Activated T-cell treated with anti-CD3 and anti-CD28 coated beads, Interleukin-2, amount 50 U/mL, for 48 hours (primary cell): ENCODE measurements at regions not wholly inside any gene's neighbourhood (a gene's known extent, or its start where the extent isn't known, plus 50 kb on each side); places are given as distances from the start of the nearest gene placed in this dataset.

Experiments used
- DNase-seq, 2 experiments: peaks; one replicate each; pipeline ENCODE4 v3.0.0-alpha.2; 2020

DNA sequence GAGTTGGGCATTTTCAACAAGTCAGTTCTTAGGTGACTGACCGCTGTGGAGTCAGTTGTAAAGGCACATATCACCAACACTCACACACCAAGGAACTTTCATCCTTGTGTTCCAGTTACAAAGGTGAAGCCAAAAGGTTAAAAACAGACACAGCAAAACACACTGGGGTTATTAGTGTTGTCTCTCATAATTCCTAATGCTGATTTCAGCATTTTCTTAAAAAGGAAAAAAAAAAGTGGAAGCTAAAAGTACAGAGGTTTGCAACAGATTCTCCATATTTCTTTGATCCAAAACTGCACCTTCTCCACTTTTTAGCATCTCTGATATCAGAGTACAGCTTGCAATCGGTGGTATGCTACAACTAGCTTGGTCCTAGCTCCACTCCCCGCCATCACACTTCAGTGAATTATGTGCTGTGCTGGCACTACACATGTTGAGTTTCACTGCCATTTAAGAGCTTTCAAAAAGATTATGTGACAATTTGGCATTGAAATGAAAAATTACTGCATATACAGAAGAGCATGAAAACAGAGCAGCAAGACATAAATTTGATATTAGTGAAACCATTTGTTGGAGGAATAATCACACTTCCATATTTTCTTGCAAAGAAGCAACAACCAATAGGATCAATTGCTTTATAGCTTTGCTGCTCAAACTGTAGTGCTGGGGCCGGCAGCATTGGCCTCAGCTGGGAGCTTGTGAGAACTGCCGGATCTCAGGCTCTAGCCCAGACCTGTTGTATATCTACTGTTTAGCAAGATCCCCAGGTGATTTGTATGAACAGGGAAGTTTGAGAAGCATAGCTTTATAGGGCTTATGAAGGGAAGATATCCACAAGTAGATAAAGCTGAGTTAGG lies 62.3 kb upstream of the DAPL1 start:
- DNase-seq: no peak

DNA sequence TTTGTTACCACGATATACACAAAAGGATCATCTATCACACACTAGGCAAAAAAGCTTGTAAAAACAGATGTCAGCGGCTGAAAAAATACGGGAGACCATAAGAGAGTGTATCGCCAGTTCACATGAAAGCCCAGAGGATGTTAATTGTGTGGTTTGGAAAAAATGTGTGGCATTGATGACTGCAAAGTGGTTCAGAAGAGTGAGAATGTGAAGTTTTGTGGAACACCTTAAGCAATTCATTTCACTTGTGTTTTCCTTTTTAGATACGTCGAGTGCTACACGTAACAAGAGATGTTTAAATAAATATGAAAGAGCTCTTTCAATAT lies 61.7 kb upstream of the DAPL1 start:
- no peak for DNase-seq

DNA sequence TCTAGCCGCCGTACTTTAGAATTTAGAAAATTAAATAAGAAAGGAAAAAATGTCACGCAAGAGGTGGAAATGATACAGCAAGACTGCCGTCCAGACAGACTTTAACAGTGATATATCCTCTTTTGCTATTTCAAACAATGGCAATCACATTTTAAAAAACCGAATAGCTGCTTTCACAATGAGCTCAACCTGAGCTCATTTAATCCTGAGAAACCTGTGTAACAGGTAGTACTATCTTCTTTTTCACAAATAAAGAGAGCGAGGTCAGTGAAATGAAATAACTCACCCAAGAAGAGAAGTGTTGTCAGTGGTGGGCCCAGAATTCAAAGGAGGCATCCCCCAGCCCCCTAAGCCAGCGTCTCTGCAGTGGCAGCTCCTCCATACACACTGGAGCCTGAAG lies 60.7 kb upstream of the DAPL1 start:
- DNase-seq: no peak

DNA sequence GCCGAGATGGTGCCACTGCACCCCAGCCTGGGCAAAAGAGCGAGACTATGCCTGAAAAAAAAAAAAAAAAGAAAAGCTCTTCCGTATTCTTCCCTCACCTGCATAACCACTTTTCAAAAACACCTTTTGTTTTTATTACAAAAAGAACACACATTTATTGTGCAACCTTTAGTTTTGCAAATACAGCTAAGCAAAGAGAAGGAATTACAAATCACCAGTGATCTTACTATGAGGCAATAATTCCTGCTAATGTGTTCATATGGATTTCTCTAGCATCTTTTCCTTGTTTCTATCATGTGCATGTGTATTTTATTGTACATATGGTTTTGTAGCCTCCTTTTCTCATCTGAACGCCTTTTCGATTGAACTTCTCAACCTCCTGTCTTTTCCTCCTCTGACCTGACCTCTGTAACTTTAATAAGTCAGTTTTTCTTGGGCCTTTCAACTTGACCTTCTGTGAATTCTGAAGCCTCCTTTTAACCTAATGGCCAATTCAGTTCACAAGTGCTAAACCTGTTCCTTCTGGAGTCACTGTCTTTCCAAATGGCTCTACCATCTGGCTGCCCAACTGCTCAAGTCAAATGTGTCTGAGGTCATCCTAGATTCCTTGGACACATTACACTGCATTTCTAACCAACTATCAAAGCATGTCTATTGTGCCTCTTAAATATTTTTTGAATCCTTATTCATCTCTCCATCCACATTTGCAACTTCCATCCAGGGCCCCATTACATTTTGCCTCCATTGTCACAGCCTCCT lies 59.1 kb upstream of the DAPL1 start:
- no peak for DNase-seq

DNA sequence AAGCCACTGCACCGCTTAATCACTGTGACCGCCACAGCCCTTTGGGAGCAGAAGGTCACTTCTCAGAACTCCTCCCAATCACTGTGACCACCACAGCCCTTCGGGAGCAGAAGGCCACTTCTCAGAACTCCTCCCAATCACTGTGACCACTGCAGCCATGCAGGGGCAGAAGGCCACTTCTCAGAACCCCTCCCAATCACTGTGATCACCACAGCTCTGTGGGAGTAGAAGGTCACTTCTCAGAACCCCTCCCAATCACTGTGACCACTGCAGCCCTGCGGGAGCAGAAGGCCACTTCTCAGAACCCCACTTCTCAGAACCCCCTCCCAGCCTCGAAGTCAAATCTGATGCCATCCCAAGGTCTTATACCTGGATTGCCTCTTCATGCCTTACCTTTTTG lies 56.8 kb upstream of the DAPL1 start:
- no peak for DNase-seq

DNA sequence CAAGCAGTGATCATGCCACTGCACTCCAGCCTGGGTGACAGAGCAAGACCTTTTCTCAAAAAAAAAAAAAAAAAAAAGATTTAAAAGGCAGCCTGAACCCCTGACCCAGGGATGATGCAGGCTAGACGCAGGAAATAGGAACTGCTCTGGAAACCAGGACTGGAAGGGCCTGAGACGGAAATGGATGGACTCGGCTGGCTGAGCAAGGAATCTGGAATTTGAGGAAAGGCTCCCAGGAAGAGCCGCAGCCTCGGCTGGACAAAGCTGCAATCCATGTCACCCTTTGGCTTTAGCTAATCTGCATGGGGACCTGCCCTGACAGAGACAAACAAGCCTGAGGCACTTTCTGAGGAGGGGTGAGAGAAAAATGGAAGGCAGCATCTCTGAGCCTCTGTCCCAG lies 55.0 kb upstream of the DAPL1 start:
- DNase-seq: no peak

DNA sequence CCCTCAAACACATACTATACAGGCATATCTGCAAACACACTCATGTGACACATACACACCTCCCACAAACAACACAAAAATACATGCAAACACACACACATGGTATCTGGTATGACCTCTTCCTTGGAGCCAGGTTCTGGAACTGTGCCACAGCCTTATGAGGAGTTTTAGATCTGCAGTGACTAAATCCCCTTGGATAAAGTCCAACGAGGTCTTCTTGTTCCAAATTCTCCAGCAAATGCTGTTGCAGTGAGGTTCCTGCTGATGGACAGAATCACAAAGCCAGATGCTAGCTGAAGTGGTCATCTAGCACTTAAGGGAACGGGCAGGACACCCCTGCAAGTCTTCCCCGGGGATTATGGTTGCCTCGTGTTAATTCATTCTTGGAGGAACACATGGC lies 54.5 kb upstream of the DAPL1 start:
- DNase-seq: no peak

DNA sequence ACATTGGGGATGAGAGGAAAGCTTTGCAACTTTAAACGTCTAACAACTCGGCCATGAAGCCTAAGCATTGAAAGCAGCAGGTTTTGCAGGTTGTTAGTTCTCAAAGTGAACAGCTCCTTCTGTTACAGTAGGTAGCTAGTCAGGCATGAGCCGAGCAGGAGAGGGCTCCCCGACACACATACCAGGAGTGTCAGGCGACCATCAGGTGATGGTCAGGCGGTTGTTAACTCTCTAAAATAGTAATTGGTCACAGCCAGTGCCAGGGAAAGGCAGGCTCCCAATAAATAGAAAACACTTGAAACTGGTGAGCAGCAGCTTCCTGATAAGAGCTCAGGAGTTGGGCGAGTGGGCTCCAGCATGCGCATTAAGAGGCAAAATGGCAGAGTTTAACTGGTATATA lies 53.5 kb upstream of the DAPL1 start:
- DNase-seq: no peak

DNA sequence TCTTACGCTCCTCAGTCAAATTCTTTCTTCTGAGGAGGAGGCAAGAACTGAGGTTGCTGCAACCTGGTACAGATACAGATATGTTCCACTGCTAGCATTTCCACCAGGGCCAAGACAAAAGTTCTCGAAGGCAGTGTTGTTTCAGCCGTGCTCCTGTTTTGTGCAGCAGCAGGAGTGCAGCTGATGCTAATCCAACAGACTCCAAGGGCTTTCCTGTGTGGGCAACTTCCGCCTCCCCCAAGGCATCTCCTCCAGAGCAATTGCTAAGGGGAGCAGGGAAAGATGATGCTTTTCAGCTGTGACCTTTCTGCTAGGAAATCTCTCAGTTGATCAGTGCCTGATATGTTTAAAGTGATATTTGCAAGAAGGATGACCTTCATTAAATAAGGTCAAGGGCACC lies 52.6 kb upstream of the DAPL1 start:
- DNase-seq: no peak

DNA sequence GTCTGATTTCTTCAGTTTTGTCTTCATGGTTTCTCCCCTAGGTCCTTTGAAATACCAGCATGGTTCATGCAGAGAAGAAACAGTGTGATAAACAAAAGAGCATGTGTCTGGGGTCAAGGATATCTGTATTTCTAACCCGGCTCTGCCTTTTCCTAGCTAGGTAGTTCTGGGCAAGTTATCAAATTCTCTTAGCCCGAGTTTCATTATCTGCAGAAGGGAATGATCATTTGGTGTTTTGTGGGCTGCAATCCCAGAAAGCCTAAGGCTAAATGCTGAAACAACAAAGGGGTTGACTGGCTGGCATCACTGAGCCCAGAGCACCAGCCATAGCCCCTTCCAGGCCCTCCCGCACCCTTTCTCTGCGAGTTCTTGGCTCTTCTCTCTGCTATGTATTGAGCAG lies 51.7 kb upstream of the DAPL1 start:
- no peak for DNase-seq

DNA sequence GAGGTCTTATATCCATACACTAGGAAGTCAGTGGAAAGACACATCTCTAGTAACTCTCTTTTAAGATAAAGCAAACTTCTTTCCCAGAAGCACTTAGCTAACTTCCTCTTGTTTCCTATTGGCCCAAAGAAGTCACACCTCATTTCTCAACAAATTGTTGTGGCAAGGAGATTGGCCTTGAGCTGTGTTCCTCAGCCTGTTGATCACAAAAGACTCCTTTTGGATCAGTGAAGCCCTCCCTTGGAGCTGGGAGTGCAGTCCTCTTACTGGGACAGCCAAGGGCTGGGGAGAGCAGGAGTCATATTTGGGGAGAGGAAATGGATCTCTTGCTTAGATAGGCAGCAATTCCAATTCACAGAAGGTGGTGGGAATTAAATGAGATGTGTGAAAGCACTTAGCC lies 51.2 kb upstream of the DAPL1 start:
- DNase-seq: no peak

DNA sequence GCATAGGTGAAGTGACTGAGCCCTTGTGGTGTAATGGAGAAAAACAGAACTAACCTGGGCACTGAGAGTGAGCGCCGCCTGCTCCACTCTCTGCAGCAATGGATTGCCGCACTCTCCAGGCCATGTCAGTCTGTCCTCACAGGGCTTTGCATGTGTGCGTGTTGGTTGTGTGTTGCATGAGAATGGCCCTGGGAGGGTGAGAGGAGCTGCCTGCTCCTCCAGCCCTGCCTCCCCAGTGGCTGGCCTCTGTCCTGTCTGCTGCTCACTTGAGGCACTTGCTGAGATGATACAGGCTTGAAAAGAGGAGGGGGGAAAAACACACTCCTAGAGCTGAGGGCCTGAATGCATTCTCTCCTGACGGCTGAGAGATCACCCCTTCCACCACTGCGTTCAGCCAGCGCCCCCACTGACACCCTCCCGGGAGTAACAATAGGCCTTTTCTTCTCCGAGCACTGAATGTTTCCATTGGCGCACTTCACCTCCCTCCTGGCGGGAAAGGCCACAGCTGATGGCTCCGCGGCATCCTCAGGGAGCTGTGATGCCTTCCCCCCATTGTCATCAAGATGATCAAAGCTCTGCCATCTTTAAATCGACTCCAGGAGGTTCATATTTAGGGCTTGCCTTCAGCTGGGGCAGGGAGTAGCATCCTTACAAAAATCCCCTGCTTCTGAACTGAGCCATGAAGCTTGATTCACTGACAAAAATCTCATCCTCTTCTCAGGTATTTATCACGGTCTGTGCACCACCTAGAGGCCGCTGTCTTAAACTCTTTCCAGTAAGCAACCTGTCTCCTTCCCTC lies 49.9 kb upstream of the DAPL1 start:
- peak; percentile 27 to 44 for DNase-seq
